ENCODE measurements at regions not wholly inside any gene's neighbourhood (a gene's known extent, or its start where the extent isn't known, plus 50 kb on each side); places are given as distances from the start of the nearest gene placed in this dataset.

- Mint-ChIP-seq H3K4me3 (no peak overlapping the region), H3K4me1 (no peaks in the 10 kb centered on the region), H3K27me3 (no peaks in the 10 kb centered on the region), H3K36me3 (ENCODE audit: low read depth) (no peaks in the 10 kb centered on the region), H3K9me3 (no peaks in the 10 kb centered on the region), H3K27ac (no peak overlapping the region)
- no peak for DNase-seq
- CTCF ChIA-PET = interaction anchor here (1.0 kb wide), 1 partner anchor 10 kb away, joined by 3 read pairs; no protein-coding TSS in a partner anchor
- POLR2A ChIA-PET = no interaction called here
Measured at GRCh38 chr15:25943831-25944230, 80.7 kb upstream of the ATP10A start.

GRCh38 chr15:25939122-25939521 is 76.0 kb upstream of the ATP10A start:
- Mint-ChIP-seq H3K9me3 (no peaks in the 10 kb centered on the region), H3K27me3 (peaks cover 2% of the 10 kb centered on the region), H3K27ac (no peak overlapping the region), H3K4me1 (no peaks in the 10 kb centered on the region), H3K36me3 (ENCODE audit: low read depth) (no peaks in the 10 kb centered on the region), H3K4me3 (no peak overlapping the region)
- CTCF ChIA-PET = no interaction called here
- POLR2A ChIA-PET = no interaction called here
- no peak for DNase-seq

- Mint-ChIP-seq H3K4me3 (no peak overlapping the region), H3K27me3 (peaks cover 4% of the 10 kb centered on the region), H3K36me3 (ENCODE audit: low read depth) (no peaks in the 10 kb centered on the region), H3K27ac (no peak overlapping the region), H3K4me1 (peaks cover 8% of the 10 kb centered on the region), H3K9me3 (no peaks in the 10 kb centered on the region)
- ChIA-PET CTCF (interaction anchor here (0.7 kb wide), 1 partner anchor 351 kb away, joined by 3 read pairs; no protein-coding TSS in a partner anchor), POLR2A (no interaction called here)
- DNase-seq = no peak
Measured at GRCh38 chr15:25937796-25938195, 74.7 kb upstream of the ATP10A start.

- peaks cover 4% of the 10 kb centered on the region for H3K27me3 Mint-ChIP-seq
- CTCF ChIA-PET = no interaction called here
- peaks cover 8% of the 10 kb centered on the region for H3K4me1 Mint-ChIP-seq
- H3K36me3 Mint-ChIP-seq (ENCODE audit: low read depth) = no peaks in the 10 kb centered on the region
- no peak for DNase-seq
- H3K9me3 Mint-ChIP-seq = no peaks in the 10 kb centered on the region
- H3K4me3 Mint-ChIP-seq = no peak overlapping the region
- POLR2A ChIA-PET = no interaction called here
- no peak overlapping the region for H3K27ac Mint-ChIP-seq
Measured at GRCh38 chr15:25936004-25936403, 72.9 kb upstream of the ATP10A start.

GRCh38 chr15:25933456-25934158 is 70.5 kb upstream of the ATP10A start:
- DNase-seq = peak; percentile 75
- Mint-ChIP-seq H3K27me3 (peaks cover 7% of the 10 kb centered on the region), H3K4me1 (peaks cover 8% of the 10 kb centered on the region), H3K36me3 (ENCODE audit: low read depth) (no peaks in the 10 kb centered on the region), H3K9me3 (no peaks in the 10 kb centered on the region), H3K4me3 (peak overlapping the region; percentile 70), H3K27ac (no peak overlapping the region)
- CTCF ChIA-PET = interaction anchor here (0.6 to 2.5 kb wide), 45 partner anchors 8 to 976 kb away, joined by 3 to 17 read pairs (median 4); partner anchors contain the start of gene ATP10A
- POLR2A ChIA-PET = interaction anchor here (1.1 kb wide), 1 partner anchor 72 kb away, joined by 3 read pairs; no protein-coding TSS in a partner anchor

GRCh38 chr15:25932696-25933095 is 69.6 kb upstream of the ATP10A start:
- Mint-ChIP-seq H3K27me3 (peaks cover 12% of the 10 kb centered on the region), H3K4me1 (peaks cover 8% of the 10 kb centered on the region), H3K9me3 (no peaks in the 10 kb centered on the region), H3K36me3 (ENCODE audit: low read depth) (no peaks in the 10 kb centered on the region), H3K27ac (no peak overlapping the region), H3K4me3 (no peak overlapping the region)
- DNase-seq = no peak
- CTCF ChIA-PET = interaction anchor here (0.8 to 2.5 kb wide), 9 partner anchors 9 to 424 kb away, joined by 3 to 17 read pairs (median 5); no protein-coding TSS in a partner anchor
- POLR2A ChIA-PET = interaction anchor here (1.1 kb wide), 1 partner anchor 71 kb away, joined by 3 read pairs; no protein-coding TSS in a partner anchor

- CTCF ChIA-PET = interaction anchor here (0.8 to 1.0 kb wide), 3 partner anchors 160 to 240 kb away, joined by 3 read pairs; no protein-coding TSS in a partner anchor
- Mint-ChIP-seq H3K4me3 (no peak overlapping the region), H3K27ac (no peak overlapping the region), H3K9me3 (no peaks in the 10 kb centered on the region), H3K36me3 (ENCODE audit: low read depth) (no peaks in the 10 kb centered on the region), H3K4me1 (peaks cover 8% of the 10 kb centered on the region), H3K27me3 (peaks cover 12% of the 10 kb centered on the region)
- POLR2A ChIA-PET = no interaction called here
- DNase-seq = no peak
Measured at GRCh38 chr15:25931851-25932250, 68.7 kb upstream of the ATP10A start.

GRCh38 chr15:25930931-25931330 is 67.8 kb upstream of the ATP10A start:
- Mint-ChIP-seq H3K9me3 (no peaks in the 10 kb centered on the region), H3K27me3 (peaks cover 12% of the 10 kb centered on the region), H3K4me1 (peaks cover 8% of the 10 kb centered on the region), H3K4me3 (no peak overlapping the region), H3K27ac (no peak overlapping the region), H3K36me3 (ENCODE audit: low read depth) (no peaks in the 10 kb centered on the region)
- no peak for DNase-seq
- CTCF ChIA-PET = no interaction called here
- POLR2A ChIA-PET = no interaction called here

Data from activated CD4-positive, alpha-beta memory T cell treated with anti-CD3 and anti-CD28 coated beads, Interleukin-2, amount 10 ng/mL, durations not matched to agents 7 days and 5 days (primary cell).